GM18511 (cell line): ENCODE measurements at regions not wholly inside any gene's neighbourhood (a gene's known extent, or its start where the extent isn't known, plus 50 kb on each side); places are given as distances from the start of the nearest gene placed in this dataset.
"Not testable (repeated sequence)": the region's sequence is repeated elsewhere in the genome, so short reads cannot be mapped to it uniquely, and the experiment has no call there.

Experiments used
- ATAC-seq: cut with Tn5 transposase; IDR thresholded peaks from one replicate; pipeline ENCODE4 v1.9.1; 2021; ENCODE audit warnings: mild to moderate bottlenecking, moderate library complexity; ENCODE audit not compliant: unreplicated experiment

- ATAC-seq, result no peak
Observed at GRCh38 chr14:25699981-25700380, 650.0 kb upstream of the STXBP6 start.

- ATAC-seq, result no peak
Observed at GRCh38 chr14:25698111-25698510, 648.2 kb upstream of the STXBP6 start.

GRCh38 chr14:25696176-25696575 is 646.2 kb upstream of the STXBP6 start:
- ATAC-seq, result no peak

- no peak for ATAC-seq
Observed at GRCh38 chr14:25685004-25685403, 635.1 kb upstream of the STXBP6 start.

GRCh38 chr14:25680934-25681333 is 631.0 kb upstream of the STXBP6 start:
- no peak for ATAC-seq

GRCh38 chr14:25680511-25680910 is 630.6 kb upstream of the STXBP6 start:
- ATAC-seq, result not testable (repeated sequence)

- ATAC-seq, result no peak
Observed at GRCh38 chr14:25677111-25677510, 627.2 kb upstream of the STXBP6 start.

- ATAC-seq, result no peak
Observed at GRCh38 chr14:25667387-25667786, 617.4 kb upstream of the STXBP6 start.

- ATAC-seq, result no peak
Observed at GRCh38 chr14:25666877-25667276, 616.9 kb upstream of the STXBP6 start.

- no peak for ATAC-seq
Observed at GRCh38 chr14:25658988-25659387, 609.0 kb upstream of the STXBP6 start.

GRCh38 chr14:25630447-25630846 is 580.5 kb upstream of the STXBP6 start:
- no peak for ATAC-seq

GRCh38 chr14:25628978-25629377 is 579.0 kb upstream of the STXBP6 start:
- ATAC-seq, result no peak

GRCh38 chr14:25628390-25628789 is 578.4 kb upstream of the STXBP6 start:
- no peak for ATAC-seq

GRCh38 chr14:25626986-25627385 is 577.0 kb upstream of the STXBP6 start:
- no peak for ATAC-seq

- no peak for ATAC-seq
Observed at GRCh38 chr14:25622763-25623162, 572.8 kb upstream of the STXBP6 start.

GRCh38 chr14:25620515-25620914 is 570.6 kb upstream of the STXBP6 start:
- ATAC-seq, result no peak

GRCh38 chr14:25615174-25615573 is 565.2 kb upstream of the STXBP6 start:
- no peak for ATAC-seq

GRCh38 chr14:25607192-25607591 is 557.2 kb upstream of the STXBP6 start:
- ATAC-seq, result no peak

- no peak for ATAC-seq
Observed at GRCh38 chr14:25602106-25602505, 552.2 kb upstream of the STXBP6 start.

GRCh38 chr14:25588751-25589150 is 538.8 kb upstream of the STXBP6 start:
- ATAC-seq, result no peak

GRCh38 chr14:25574628-25575325 is 524.8 kb upstream of the STXBP6 start:
- no peak for ATAC-seq

- ATAC-seq, result no peak
Observed at GRCh38 chr14:25570483-25570882, 520.5 kb upstream of the STXBP6 start.

GRCh38 chr14:25557466-25557865 is 507.5 kb upstream of the STXBP6 start:
- ATAC-seq, result no peak
